GM18873 (cell line): ENCODE measurements at regions not wholly inside any gene's neighbourhood (a gene's known extent, or its start where the extent isn't known, plus 50 kb on each side); places are given as distances from the start of the nearest gene placed in this dataset.

Experiments used
- ATAC-seq: cut with Tn5 transposase; IDR thresholded peaks from one replicate; pipeline ENCODE4 v1.9.1; 2021; ENCODE audit warnings: mild to moderate bottlenecking, moderate library complexity, moderate number of reproducible peaks; ENCODE audit not compliant: unreplicated experiment, low FRiP score

GRCh38 chr9:115997923-115998322, 155.7 kb upstream of the PAPPA start:
- ATAC-seq, result no peak

DNA sequence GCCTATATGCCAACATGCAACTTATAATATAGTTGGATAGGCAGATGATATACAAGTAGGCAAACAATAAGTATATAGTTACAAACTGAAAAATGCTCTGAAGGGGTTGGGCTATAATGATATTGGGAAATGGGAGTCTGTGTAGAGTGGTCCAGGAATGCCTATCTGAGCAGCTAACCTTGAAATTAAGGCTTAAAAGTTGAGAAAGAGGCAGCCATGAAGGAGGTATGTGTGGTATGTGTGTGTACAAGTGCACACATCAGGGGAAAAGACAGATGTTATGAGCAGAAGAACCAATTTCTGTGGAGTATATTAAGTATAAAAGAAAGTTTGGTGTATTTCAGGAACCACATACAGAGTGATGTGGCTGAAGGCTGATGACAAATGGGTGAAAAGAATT, 154.9 kb upstream of the PAPPA start:
- no peak for ATAC-seq

DNA sequence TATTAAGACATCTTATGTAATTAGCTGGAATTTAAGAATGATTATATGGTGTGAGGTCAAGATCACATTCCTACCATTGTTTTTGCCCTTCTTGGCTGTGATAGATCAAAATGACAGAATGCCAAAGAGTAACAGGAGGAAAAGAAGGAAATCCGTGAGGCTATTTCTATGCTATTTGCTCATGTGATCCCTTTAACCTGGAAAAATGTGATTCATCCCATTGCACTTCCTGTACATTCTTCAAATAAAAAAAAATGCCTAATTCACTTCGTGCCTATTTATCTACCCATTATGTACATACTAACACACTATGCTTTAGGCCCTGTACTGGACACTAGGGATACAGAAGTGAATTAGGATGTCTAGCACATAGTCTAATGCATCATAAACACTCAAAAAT, 154.1 kb upstream of the PAPPA start:
- no peak for ATAC-seq

- ATAC-seq, result no peak
These were observed 152.8 kb upstream of the PAPPA start for GRCh38 chr9:116000748-116001329.

DNA sequence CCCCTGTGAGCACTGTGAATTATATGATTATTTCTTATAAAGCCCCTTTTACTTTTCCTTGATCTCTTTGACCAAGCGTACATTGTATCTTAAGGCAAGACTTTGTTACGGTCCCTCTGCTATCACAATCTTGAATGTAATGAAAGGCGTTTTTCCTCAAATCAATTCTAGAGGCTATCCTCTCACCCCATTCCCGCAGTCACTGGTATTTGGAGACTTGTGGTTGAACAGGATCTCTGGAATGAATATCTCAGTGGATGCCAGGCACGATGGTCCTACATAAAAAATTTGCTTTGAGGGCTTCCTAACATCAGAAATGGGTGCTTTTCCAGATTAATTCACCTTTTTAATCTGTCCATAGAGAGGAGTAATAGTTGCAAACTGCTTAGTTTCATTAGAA, 151.4 kb upstream of the PAPPA start:
- ATAC-seq, result no peak

GRCh38 chr9:116002624-116003023, 151.0 kb upstream of the PAPPA start:
- ATAC-seq, result no peak

DNA sequence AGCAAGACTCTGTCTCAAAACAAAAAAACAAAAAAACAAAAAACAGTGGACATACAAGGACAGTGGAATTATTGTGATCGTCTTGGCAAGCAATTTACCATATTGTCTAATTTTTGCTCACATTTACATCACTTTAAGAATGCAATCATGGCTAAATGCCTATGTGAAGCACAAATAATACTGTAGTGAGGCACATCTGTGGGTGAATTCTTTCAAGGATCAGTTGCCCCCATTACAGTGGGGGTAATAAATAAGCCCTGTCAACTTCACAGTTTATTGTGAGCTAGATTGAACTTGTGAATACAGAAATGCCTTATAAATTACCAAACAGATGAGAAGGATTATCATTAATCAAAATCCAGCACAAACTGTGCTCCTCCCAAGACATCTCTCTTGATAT, 150.2 kb upstream of the PAPPA start:
- ATAC-seq, result no peak

DNA sequence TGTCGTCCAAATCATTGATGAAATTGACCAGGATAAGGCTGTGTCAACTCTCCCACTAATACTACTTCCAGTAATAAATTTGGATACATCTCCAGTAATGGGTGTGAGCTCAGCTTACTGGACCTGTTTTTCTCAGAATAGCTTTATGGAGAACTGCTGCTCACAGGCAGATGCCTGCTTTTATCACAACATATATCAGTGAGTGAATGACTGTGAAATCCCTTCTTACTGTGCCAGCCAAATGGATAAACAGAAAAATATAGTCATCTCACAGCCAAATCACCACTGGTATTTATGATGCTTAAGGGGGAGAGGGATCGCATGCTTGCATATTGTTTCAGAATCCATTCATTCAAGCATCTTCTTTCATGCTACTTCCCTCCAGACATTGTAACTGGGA, 148.4 kb upstream of the PAPPA start:
- no peak for ATAC-seq

DNA sequence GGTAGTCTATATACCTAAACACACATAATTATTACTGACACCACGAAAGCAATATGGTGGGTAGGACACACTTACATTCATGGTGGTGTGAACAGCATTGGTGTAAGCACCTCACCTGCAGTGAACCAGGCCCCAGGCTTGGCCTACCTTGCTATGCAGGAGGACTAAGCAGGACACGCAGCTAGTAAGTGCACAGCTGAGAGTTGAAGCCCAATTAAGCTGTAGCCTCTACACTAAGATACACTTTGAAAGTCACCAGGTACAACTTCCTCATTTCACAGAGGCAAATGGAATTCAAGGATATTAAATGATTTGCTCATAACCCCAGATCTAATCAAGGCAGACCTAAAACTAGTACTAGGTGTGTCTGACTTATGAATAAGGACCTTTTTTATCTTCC, 145.8 kb upstream of the PAPPA start:
- ATAC-seq, result no peak

GRCh38 chr9:116008278-116008677, 145.3 kb upstream of the PAPPA start:
- no peak for ATAC-seq

- ATAC-seq, result no peak
These were observed 144.2 kb upstream of the PAPPA start for GRCh38 chr9:116009420-116009819.

GRCh38 chr9:116015855-116016254, 137.7 kb upstream of the PAPPA start:
- no peak for ATAC-seq

- ATAC-seq, result no peak
These were observed 133.4 kb upstream of the PAPPA start for GRCh38 chr9:116020146-116020545.

- ATAC-seq, result no peak
These were observed 132.8 kb upstream of the PAPPA start for GRCh38 chr9:116020801-116021200.

DNA sequence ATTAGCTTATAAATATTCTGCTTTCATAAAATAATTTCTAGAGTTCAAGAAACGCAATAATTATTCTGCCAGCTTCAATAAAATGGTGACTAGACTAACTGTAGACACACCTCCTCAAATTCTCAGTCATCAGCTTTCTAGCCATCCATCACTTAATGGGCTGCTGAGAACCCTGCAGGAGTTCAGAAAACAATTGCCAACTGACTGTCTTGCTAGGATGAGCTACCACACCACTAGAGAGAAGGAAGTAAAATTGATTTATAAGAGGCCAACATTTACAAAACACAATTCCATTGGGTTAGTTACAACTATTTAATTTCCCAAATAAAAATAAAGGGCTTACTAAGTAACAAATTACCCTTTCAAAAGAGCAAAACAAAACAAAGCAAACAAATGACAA, 126.5 kb upstream of the PAPPA start:
- ATAC-seq, result no peak

DNA sequence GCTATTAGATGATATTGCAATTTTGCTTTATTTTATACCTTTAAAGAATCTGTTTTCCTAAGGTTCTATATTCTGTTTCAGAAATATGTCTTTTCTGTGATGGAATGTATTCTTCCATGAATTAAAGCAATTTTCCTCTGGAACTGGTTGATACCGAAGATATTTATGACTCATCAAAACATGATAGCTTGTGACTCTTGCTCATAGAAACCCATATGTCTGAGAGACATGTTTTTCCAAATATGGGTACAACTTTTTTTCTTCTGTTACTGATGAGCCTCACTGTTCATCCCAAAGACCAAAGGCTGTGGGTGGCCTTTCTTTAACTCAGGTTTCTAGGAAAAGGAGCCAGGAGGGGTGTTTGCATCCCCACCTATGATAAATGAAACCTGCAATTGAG, 126.1 kb upstream of the PAPPA start:
- no peak for ATAC-seq

DNA sequence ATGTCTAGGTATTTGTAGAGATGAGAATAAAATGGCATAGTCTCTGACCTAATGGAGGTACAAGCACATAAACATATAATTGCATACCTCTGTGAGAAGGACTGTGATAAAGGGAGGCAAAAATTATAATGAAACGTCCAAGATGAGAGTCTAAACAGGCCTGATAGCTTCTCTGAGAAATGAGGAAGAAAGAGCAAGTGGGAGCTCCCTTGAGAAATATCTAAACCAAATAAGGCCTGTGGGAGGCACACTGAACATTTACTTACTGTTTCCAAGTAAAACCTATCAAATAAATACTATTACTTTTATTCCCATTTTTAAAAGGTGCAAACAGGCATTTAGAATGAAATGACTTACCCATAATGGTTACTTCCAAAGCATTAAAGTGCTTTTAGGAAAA, 125.6 kb upstream of the PAPPA start:
- ATAC-seq, result no peak

DNA sequence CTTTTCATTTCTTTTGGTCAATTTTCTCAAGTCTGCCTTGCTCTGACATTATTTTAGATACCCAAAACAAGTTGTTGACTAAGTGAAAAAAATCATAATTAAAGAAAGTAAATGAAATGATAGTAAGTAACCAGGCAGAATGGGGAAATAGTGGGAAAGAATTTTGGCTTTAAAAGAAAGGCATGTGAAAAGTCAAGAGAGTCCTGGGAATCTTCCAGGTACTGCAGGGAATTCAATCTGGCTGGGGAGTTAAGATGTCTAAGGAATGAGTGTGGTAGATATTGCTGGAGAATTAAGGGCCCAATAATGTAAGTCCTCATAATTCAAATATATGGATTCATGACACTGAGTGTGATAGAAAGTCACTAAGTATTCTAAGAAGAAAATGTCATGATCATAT, 123.1 kb upstream of the PAPPA start:
- ATAC-seq, result no peak

- no peak for ATAC-seq
These were observed 120.7 kb upstream of the PAPPA start for GRCh38 chr9:116032683-116033440.

DNA sequence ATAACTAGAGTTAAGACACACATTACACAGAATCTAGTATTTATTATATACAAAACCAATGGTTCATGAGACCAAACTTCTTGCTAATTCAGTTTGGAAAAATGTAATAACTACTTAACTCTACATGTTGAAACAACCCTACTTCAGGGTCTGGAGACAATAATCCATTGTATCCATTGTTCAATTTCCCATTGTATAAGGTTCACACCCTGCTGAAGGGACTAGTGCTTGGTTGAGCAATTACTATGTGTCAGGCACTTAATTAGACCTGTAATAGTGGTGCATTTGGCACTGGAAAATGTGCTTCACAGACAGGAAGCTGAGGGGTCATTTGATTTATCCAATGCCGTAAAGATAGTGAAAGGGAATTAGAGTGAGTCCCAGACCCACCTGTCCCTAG, 114.3 kb upstream of the PAPPA start:
- ATAC-seq, result no peak

GRCh38 chr9:116039893-116040292, 113.7 kb upstream of the PAPPA start:
- no peak for ATAC-seq

GRCh38 chr9:116042321-116042720, 111.3 kb upstream of the PAPPA start:
- no peak for ATAC-seq
